HG03520 (cell line): ENCODE measurements at regions not wholly inside any gene's neighbourhood (a gene's known extent, or its start where the extent isn't known, plus 50 kb on each side); places are given as distances from the start of the nearest gene placed in this dataset.

Experiments
- ATAC-seq: cut with Tn5 transposase; IDR thresholded peaks from one replicate; pipeline ENCODE4 v1.9.1; 2021; ENCODE audit warnings: mild to moderate bottlenecking, moderate library complexity; ENCODE audit not compliant: unreplicated experiment

DNA sequence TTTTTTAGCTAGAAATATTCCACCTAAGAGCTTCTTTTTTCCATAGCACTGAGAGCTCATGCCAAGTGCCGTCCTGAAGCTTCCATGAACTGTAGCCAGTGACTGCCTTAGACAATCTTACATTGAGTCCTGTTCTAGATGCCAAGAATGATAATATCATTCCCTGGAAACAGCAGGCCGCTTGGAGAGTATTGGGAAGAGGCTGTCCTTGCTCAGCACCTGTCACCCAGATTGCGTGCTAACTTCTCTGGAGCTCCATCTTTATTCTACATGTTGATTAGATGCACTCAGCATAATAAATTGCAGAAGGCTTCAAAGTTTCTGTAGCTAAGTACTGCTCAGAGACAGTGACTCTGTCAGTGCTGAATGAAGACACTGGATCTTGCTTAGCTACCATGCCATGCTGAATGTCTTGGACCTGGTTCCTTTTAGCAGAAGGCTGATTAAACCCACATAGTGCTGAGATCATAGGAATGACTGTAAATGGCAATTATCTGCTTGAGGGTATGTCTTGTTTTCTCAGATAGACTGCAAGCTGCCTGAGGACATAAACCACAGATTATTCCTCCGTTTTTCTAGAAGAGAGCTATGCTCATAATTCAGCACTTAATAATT lies 83.1 kb upstream of the IRF2BP2 start:
- ATAC-seq, result no peak

DNA sequence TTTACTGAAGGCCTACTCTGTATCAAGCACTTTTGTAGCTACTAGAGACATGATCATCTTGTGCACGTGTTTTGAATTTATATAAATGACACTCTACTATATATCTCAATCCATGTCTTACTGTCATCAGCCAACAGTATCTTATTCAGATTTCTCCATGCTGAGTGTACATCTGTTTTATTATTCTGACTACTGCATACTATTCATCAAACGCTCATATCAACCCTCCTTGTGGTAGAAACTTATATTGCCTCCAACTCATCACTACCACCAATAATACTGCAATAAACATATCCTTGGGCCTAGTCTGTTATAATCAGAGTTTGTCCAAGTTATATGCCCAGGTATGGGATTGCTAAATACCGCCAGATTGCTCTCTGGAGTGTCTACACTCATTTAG lies 81.6 kb upstream of the IRF2BP2 start:
- no peak for ATAC-seq

DNA sequence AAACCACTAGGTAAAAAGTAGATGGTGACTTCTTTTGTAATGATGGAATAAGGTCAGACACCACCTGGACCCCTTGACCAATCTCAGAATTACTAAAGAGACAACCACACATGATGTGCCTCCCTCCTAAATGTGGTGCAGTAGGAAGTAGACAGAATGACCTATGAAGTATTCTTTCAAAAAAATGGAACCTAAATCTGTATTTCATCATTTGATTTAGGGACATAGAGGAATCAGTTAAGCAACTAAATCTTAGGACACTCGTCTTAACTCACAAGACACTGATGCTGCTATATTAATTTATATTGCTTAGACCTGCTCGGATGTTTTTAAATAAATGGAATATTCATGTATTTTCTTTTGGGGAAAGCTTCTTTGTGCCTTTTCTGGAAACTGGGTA lies 80.9 kb upstream of the IRF2BP2 start:
- ATAC-seq, result no peak

DNA sequence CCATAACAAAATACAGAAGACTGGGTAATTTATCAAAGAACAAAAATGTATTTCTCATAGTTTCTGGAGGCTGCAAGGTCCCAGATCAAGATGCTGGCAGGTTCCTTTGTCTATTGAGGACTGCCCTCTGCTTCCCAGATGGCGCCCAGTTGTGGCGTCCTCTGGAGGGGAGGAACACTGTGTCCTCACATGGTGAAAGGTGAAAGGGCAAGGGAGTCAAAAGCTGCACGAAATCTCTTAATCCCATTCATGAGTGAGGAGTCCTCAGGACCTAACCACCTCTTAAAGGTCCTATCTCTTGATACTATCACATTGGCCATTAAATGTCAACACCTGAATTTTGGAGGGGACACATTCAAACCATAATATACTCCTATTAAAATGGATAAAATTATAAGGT lies 79.3 kb upstream of the IRF2BP2 start:
- no peak for ATAC-seq

DNA sequence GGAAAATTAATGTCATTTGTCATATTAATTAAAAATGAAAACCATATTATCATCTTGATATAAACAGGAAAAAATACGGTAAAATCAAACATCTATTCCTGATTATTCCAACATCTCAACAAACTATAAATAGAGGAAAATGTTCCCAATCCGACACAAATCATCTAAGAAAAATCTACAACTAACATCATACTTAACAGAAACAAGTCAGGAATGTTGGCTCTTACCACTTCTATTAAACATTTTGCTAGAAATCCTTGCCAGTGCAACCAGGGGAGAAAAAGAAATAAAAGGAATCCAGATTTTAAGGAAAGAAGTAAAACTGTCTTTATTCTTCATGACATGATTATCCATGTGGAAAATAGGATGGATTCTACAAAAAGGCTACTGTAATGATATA lies 77.0 kb upstream of the IRF2BP2 start:
- ATAC-seq, result no peak

DNA sequence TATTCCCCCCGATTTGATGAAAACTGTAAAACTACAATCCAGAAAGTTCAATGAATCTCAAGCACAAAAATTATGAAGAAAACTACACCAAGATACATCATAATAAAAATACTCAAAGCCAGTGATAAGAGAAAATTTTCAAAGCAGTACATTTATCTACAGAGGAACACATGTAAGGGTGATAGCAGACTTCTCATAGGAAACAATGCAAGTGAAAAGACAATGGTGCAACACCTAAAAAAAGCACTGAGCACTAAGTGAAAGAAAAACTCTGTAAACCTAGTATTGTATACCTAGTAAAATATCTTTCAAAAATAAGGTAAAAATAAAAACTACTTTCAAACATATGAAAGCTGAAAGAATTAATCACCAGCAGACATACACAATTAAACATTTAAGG lies 76.1 kb upstream of the IRF2BP2 start:
- no peak for ATAC-seq

DNA sequence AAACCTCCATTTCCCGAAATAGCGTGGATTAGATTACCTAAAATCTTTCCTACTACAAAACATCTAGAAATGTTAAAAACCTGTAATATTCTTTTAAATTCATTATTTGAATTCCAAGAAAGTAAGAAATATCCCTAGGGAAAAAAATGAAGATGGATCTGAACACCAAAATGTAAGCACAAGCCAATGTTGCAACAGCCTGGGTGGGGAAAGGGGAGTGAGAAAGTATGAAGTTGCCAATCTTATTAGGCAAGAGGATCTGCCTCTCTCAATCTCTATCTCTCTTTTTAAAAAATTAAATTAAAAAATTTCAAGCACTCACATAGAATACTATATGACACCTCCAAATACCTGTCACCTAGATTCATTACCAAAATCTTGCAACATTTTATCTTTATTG lies 74.9 kb upstream of the IRF2BP2 start:
- no peak for ATAC-seq

DNA sequence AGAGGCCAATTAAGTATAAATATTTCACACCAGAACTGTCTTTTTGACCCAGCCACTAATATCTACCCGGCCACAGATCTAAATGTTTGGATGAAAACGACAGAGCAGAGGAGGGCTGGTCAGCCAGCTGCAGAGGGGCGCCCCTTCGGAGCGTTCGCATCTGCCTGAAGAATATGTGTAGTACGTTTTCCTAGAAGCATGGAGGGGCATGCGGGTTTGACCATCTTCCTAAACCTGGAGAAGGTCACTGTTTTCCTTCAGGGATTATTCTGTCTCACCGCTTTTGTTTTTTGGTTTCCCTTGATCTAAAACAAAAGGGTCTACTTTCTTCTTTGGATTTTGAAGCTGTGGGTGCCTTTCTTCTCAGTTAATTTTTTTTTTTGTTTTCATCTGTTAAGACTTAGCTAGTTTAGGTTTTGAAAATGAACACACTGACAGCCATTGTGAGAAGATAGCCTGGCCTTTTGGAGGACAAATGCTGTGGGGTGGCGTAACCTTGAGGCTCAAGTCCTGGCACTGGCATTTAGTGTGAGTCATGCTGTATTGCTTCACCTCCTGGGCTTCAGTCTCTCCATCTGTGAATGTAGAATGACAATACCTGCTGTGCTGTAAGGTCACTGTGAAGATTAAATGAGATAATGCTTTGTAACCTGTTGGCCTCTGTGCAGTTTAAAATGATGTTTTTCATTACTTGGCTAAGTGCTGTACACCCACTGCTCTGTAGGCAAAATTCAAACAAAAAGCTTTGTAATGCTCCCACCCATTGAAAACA lies 74.1 kb upstream of the IRF2BP2 start:
- ATAC-seq, result no peak

DNA sequence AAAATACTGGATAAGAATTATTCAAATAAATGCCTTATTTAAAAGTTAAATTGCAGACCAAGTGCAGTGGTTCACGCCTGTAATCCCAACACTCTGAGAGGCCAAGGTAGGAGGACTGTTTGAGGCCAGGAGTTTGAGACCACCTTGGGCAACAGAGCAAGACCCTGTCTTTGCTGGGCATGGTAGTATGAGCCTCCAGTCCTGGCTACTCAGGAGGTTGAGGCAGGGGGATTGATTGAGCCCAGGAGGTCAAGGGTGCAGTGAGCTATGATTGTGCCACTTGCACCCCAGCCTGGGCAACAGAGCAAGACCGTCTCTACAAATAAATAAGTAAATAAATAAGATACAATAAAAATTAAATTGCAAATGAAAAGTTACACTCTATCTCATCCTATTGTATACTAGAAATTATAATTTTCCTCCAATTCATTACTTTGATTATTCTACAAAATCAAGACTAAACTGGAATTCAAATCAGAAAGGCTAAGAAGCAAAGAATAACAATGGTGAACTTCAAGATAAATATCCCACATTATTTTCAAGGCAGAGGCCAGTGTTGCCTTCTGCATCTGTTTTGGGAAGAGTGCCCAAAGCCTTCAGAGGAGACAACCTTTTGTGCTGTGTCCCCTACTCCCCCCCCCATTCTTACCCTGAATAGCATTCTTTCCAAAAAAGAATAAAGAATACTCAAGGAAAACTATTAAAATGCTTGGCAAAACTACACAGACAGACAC lies 73.3 kb upstream of the IRF2BP2 start:
- no peak for ATAC-seq

DNA sequence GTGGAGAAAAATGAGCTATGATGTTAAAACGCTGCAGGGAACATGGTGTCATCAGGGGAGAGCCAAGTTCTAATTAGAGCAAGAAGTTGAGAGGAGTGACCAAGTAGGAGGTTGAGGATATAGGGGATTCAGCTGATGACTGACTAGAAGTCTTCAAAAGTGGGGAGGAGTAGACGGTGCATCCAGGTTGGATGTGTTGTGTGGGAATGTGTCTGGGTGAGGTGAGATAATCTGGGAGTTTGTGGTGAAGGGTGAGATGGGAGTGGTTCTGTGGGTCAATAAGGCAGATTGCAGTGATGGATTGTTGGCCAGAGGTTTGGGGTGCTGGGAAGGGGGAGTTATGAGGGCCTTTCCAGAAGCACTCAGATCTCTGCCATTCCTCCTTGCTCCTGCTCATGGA lies 72.0 kb upstream of the IRF2BP2 start:
- ATAC-seq, result no peak

DNA sequence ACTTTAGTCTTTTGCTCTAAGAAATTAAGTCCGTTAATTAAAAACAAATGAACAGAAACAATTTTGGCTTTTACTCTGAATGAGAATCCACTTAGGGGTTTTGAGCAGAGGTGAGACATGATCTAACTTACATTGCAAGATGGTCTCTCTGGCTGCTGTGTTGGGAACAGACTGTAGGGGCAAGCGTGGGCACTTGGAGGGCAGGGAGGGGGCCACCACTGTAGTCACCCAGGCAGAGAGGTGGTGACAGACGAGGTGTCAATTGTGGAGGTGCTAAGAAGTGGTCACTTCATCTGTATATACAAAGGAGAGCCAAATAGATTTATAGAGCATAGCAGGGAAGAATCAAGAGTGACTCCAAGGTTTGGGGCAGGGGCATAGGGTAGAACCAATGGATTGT lies 71.1 kb upstream of the IRF2BP2 start:
- no peak for ATAC-seq

DNA sequence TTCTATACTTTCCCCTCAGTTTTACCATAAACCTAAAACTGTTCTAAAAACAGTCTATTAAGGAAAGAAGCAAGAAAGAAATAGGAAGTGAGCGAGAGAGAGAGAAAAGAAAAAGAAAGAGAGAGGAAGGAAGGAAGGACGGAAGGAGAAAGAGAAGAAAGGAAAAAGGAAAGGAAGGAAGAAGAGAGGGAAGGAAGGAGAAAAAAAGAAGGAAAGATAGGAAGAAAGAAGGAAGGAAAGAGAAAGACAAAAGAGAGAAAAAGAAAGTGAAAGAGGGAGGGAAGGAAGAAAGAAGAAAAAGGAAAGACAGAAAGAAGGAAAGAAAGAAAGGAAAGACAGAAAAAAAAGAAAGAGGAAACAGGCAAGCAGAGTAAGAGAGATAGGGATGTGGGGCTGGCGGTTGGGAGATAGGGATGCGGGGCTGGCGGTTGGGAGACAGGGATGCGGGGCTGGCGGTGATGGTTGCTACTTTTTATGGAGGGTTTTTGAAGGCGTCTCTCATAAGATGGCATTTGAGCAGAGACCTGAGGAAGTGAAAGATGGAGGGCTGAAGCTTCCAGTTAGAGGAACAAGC lies 70.4 kb upstream of the IRF2BP2 start:
- no peak for ATAC-seq

DNA sequence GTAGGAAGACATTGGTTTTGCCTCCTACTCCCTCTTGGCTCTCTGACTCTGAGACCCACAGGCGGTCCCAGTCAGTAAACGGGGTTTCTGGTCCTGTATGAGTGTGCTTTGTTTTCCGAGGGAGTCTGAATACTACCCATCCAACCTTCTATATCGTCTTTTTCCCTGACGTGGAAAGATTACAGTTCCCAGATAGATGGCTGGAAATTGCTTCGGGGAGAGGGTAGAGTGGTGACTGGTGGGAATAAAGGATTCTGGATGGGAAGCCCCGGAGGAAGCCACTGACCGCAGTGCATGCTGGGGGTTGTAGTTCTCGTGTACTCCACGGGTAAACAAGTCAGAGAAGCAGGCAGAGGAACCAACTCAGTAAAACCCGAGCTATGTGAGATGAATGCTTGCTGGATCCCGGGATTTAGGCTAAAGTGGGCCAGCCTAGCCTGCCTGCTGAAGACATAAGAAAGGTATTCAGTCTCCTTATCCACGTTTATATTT lies 66.2 kb upstream of the IRF2BP2 start:
- no peak for ATAC-seq

DNA sequence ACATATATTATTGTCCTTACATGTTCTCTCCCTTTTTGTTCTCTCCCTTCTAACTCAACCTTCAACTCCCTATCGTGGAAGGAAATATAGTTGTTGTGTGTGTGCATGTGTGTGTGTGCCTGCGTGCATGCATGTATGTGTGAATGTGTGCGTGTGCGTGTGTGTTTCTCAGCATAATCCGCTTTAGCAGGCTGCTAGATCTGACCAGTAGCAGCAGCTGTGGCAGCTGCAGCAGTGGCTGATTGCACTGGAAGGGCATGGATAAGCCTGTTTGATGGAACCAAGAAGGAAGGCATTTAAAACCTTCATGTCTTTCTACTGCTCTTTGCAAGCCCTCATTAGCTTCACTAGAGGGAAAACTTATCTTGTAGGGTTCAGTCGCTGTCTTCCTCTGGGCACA lies 65.6 kb upstream of the IRF2BP2 start:
- no peak for ATAC-seq

DNA sequence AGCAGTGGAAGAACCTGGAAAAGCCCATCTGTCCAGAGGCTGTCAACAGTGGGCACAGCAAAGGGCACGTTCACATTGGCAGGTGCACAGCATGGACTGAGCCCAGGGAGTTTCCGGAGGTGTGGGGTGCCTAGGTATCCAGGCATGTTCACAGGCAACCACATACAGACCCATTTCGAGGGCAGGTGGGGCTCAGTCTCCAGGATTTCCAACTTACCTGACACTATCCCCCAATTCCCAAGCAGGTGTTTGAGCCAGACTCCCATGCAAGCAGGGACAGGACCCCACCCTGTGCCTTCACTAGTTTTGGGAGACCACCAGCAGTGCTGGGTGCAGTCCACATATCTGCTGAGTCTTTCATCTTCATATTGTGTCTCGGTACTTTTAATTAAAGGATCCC lies 65.0 kb upstream of the IRF2BP2 start:
- ATAC-seq, result no peak

DNA sequence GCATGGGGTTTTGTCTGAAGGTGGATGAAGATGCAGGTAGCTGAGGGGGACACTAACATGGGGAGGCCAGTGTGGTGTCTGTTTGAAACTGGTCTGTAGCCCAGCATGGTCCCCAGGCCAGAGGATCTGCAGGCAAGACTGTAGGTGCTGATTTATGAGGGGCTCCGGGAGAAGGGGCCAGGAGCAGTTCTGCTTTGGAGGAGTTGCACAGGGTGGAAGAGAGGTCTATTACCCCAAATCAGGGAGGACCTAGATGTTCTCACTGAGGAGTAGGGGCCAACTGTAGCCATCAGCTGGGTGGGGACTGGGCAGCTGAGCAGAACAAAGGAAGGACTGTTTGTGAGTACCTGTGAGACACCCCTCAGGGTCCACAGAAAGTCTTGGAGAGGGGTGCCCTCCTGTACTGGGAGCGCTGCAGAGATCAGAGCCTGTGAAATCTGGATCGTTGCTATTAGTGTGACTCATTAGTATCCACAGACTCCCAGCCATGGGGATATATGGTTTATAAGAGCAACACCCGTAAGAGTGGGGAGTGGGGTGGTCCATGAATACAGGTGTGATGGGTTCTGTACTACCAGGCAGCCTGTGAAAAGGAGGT lies 64.3 kb upstream of the IRF2BP2 start:
- ATAC-seq, result no peak

DNA sequence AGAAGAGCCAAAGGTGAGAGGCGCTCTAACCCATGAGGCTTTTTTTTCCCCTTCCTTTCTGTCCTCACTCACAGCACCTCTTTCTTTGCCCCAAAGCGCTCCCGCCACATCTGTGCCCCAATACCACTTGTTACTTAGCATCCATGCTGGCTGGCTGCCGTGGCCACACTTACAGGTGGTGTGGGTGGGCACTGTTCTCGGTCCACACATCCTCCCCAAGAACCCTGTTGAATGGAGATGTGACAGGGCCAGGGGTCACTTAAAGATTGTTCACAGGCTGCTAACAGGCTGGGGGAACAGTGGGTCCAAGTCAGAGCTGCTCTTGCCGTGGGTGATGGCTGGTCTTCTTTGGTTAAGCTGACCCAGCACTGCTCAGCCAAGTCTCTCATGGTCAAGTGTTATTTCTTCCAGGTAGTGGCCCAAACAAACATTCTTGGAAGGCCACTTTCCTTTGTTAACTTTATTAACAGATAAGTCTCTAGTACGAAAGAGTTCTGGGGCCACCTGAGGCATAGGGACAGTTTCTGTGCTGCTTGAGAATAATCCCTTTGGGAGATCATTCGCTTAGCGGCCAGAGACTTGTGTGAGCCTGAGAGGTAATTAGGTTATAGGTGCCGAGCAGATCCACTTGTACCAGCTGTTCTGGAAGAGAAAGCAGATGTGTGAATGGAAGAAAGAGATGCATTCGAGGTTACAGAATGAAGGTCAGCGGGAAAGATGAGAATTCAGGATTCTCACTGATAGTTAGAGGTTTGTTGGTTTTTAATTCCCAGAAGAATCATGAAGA lies 62.6 kb upstream of the IRF2BP2 start:
- ATAC-seq, result no peak

DNA sequence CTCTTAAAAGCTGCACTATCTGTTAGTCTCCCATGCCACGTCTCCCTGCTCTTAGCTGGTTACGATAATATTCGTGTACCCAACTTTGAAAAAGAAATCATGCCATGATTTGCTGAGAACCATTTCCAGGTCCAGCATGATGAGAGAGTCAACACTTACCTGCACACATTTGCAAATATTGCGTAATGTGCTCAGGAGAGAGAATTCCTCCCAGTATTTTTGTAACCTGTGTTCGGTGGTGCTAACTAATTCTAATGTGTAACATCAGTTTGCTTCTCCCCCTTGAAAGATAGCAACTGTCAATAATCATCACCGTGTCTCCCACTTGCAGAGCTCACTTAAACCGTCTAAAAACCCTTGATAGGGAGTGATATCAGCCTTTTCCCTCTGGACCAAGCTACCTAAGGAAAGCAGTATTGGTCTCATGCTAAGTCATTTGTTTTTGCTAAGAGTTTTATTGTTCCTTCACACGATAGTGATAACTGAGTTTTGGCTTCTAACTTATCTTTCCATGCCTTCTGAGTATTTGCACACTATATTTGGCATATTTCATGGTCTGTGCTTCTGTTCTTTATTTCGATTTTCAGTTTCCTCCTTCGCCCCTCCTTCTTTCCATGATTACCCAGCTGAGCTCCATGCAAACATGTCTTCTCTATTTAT lies 61.1 kb upstream of the IRF2BP2 start:
- ATAC-seq, result no peak

DNA sequence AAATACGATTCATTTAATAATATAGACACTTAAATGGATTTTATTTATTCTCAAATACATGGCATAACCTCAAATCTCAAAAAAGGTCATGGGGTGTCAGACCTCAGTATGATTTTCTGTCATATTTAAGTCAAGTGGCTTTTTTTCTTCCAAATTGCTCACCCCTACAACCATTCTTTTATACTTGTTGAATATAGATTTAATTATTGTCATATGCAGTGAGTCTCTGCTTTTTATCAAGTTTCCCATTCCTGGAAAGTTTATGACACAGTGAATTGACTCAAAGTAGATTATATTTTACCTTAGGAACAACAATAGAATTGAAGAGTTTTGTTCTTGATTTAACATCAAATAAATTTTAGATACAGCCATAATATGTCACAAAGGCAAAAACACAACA lies 59.5 kb upstream of the IRF2BP2 start:
- no peak for ATAC-seq

DNA sequence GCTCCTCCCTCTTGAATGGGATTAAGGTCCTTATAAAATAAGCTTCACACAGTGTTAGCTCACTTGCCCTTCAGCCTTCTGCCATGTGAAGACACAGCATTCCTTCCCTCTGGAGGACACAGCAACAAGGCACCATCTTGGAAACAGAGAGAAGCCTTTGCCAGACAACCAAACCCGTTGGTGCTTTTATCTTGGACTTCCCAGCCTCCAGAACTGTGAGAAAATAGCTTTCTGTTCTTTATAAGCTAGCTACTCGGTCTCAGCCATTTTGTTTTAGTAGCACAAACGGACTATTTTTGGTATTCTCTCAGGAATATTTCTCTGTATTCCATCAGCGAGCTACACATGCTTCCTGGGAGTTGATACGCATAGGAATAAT lies 58.6 kb upstream of the IRF2BP2 start:
- ATAC-seq, result no peak
